ENCODE measurements at regions not wholly inside any gene's neighbourhood (a gene's known extent, or its start where the extent isn't known, plus 50 kb on each side); places are given as distances from the start of the nearest gene placed in this dataset.
"Not testable (repeated sequence)": the region's sequence is repeated elsewhere in the genome, so short reads cannot be mapped to it uniquely, and the experiment has no call there.

GRCh38 chr13:68727165-68727564, 1380.5 kb upstream of the ATXN8OS start:
- DNase-seq: no peak
- no peaks in the 10 kb centered on the region for H3K27me3 Mint-ChIP-seq (ENCODE audit: low read depth, poor library complexity)
- TF ChIP-seq, protein P1, sequence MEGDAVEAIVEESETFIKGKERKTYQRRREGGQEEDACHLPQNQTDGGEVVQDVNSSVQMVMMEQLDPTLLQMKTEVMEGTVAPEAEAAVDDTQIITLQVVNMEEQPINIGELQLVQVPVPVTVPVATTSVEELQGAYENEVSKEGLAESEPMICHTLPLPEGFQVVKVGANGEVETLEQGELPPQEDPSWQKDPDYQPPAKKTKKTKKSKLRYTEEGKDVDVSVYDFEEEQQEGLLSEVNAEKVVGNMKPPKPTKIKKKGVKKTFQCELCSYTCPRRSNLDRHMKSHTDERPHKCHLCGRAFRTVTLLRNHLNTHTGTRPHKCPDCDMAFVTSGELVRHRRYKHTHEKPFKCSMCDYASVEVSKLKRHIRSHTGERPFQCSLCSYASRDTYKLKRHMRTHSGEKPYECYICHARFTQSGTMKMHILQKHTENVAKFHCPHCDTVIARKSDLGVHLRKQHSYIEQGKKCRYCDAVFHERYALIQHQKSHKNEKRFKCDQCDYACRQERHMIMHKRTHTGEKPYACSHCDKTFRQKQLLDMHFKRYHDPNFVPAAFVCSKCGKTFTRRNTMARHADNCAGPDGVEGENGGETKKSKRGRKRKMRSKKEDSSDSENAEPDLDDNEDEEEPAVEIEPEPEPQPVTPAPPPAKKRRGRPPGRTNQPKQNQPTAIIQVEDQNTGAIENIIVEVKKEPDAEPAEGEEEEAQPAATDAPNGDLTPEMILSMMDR (IDR thresholded peaks at IDR 0.05): no peak
- H3K9me3 Mint-ChIP-seq: no peaks in the 10 kb centered on the region
- no peaks in the 10 kb centered on the region for H3K4me1 Mint-ChIP-seq
- H3K4me3 Mint-ChIP-seq: no peak overlapping the region
- no peaks in the 10 kb centered on the region for H3K36me3 Mint-ChIP-seq (ENCODE audit: low read depth)
- H3K27ac Mint-ChIP-seq: no peak overlapping the region

GRCh38 chr13:68719815-68720214, 1387.8 kb upstream of the ATXN8OS start:
- H3K27me3 Mint-ChIP-seq (ENCODE audit: low read depth, poor library complexity): no peaks in the 10 kb centered on the region
- H3K27ac Mint-ChIP-seq: no peak overlapping the region
- no peaks in the 10 kb centered on the region for H3K4me1 Mint-ChIP-seq
- no peak overlapping the region for H3K4me3 Mint-ChIP-seq
- no peaks in the 10 kb centered on the region for H3K9me3 Mint-ChIP-seq
- DNase-seq: no peak
- TF ChIP-seq, protein P1 (IDR thresholded peaks at IDR 0.05): no peak
- no peaks in the 10 kb centered on the region for H3K36me3 Mint-ChIP-seq (ENCODE audit: low read depth)

GRCh38 chr13:68715651-68716050, 1392.0 kb upstream of the ATXN8OS start:
- Mint-ChIP-seq H3K27me3 (ENCODE audit: low read depth, poor library complexity) (no peaks in the 10 kb centered on the region), H3K27ac (no peak overlapping the region), H3K4me3 (no peak overlapping the region), H3K36me3 (ENCODE audit: low read depth) (no peaks in the 10 kb centered on the region), H3K4me1 (no peaks in the 10 kb centered on the region), H3K9me3 (no peaks in the 10 kb centered on the region)
- DNase-seq: no peak
- TF ChIP-seq, protein P1 (IDR thresholded peaks at IDR 0.05): no peak

GRCh38 chr13:68714292-68714691, 1393.3 kb upstream of the ATXN8OS start:
- Mint-ChIP-seq H3K4me1 (no peaks in the 10 kb centered on the region), H3K36me3 (ENCODE audit: low read depth) (no peaks in the 10 kb centered on the region), H3K27me3 (ENCODE audit: low read depth, poor library complexity) (no peaks in the 10 kb centered on the region), H3K27ac (no peak overlapping the region), H3K9me3 (no peaks in the 10 kb centered on the region), H3K4me3 (no peak overlapping the region)
- no peak for DNase-seq
- TF ChIP-seq, protein P1 (IDR thresholded peaks at IDR 0.05): no peak

GRCh38 chr13:68713394-68713793, 1394.2 kb upstream of the ATXN8OS start:
- no peak overlapping the region for H3K4me3 Mint-ChIP-seq
- TF ChIP-seq, protein P1 (IDR thresholded peaks at IDR 0.05): no peak
- no peak for DNase-seq
- no peaks in the 10 kb centered on the region for H3K9me3 Mint-ChIP-seq
- no peaks in the 10 kb centered on the region for H3K36me3 Mint-ChIP-seq (ENCODE audit: low read depth)
- H3K27me3 Mint-ChIP-seq (ENCODE audit: low read depth, poor library complexity): no peaks in the 10 kb centered on the region
- H3K4me1 Mint-ChIP-seq: no peaks in the 10 kb centered on the region
- H3K27ac Mint-ChIP-seq: no peak overlapping the region

GRCh38 chr13:68708336-68708908, 1399.2 kb upstream of the ATXN8OS start:
- no peak overlapping the region for H3K4me3 Mint-ChIP-seq
- TF ChIP-seq, protein P1 (IDR thresholded peaks at IDR 0.05): no peak
- H3K27me3 Mint-ChIP-seq (ENCODE audit: low read depth, poor library complexity): no peaks in the 10 kb centered on the region
- no peaks in the 10 kb centered on the region for H3K36me3 Mint-ChIP-seq (ENCODE audit: low read depth)
- no peak for DNase-seq
- H3K9me3 Mint-ChIP-seq: peaks cover 14% of the 10 kb centered on the region
- H3K27ac Mint-ChIP-seq: no peak overlapping the region
- H3K4me1 Mint-ChIP-seq: no peaks in the 10 kb centered on the region

- H3K27ac Mint-ChIP-seq: not testable (repeated sequence)
Observed at GRCh38 chr13:68706044-68706443, 1401.6 kb upstream of the ATXN8OS start.

More at GRCh38 chr13:68706044-68706443, 1401.6 kb upstream of the ATXN8OS start:
- peaks cover 14% of the 10 kb centered on the region for H3K9me3 Mint-ChIP-seq
- not testable (repeated sequence) for DNase-seq; H3K36me3 Mint-ChIP-seq (ENCODE audit: low read depth); H3K4me1 Mint-ChIP-seq; H3K4me3 Mint-ChIP-seq; H3K27me3 Mint-ChIP-seq (ENCODE audit: low read depth, poor library complexity)

All from nephron progenitor cell (in vitro differentiated cells).